H1 (cell line): ENCODE measurements at regions not wholly inside any gene's neighbourhood (a gene's known extent, or its start where the extent isn't known, plus 50 kb on each side); places are given as distances from the start of the nearest gene placed in this dataset.

ENCODE experiments used
- ATF3 ChIP-seq: IDR thresholded peaks from 2 replicates; pipeline ENCODE4 v1.6.1; 2011; ENCODE audit warnings: low read depth, mild to moderate bottlenecking, low read length; ENCODE audit not compliant: insufficient read depth
- EGR1 ChIP-seq: IDR thresholded peaks from 2 replicates; pipeline ENCODE4 v1.6.1; 2011; ENCODE audit warnings: low read depth, low read length, borderline replicate concordance
- HDAC2 ChIP-seq, 2 experiments: fragments of 300-600 bp in 1 of 2; sonication (generic) in 1 of 2; IDR thresholded peaks; 2 replicates each; pipeline ENCODE4 v1.6.1; 2011 to 2012; ENCODE audit warnings: low read depth in 2 of 2, low read length in 2 of 2, mild to moderate bottlenecking in 2 of 2, moderate library complexity in 2 of 2, borderline replicate concordance in 1 of 2, inconsistent platforms in 1 of 2
- RFX5 ChIP-seq: IDR thresholded peaks from 2 replicates; pipeline ENCODE4 v1.6.1; 2011; ENCODE audit warnings: low read depth, low read length, improper control_type of control experiment, borderline replicate concordance
- SP4 ChIP-seq: IDR thresholded peaks from 2 replicates; pipeline ENCODE4 v1.6.1; 2012; ENCODE audit warnings: low read length, inconsistent platforms

- TF ChIP-seq ATF3 (no peak), SP4 (no peak), EGR1 (no peak), HDAC2 (IDR thresholded peaks at IDR 0.05; ENCODE audit: borderline replicate concordance in 1 of 2, low read depth in 2 of 2, low read length in 2 of 2) (no peak), RFX5 (no peak)
Measured at GRCh38 chr21:28690196-28690595, 302.5 kb downstream of the LTN1 start (continued).
